Activated T-helper 1 cell treated with anti-CD3 and anti-CD28 coated beads, Interleukin-12 subunit alpha, Interleukin-12 subunit beta, Interleukin-2, Interleukin-4 antibody, amounts not matched to agents 30 ng/mL and 10 ng/mL and 1 ng/mL, durations not matched to agents 14 hours and 24 hours and 36 hours (primary cell): ENCODE measurements at regions not wholly inside any gene's neighbourhood (a gene's known extent, or its start where the extent isn't known, plus 50 kb on each side); places are given as distances from the start of the nearest gene placed in this dataset.
"Not testable (repeated sequence)": the region's sequence is repeated elsewhere in the genome, so short reads cannot be mapped to it uniquely, and the experiment has no call there.

Source experiments
- DNase-seq: peaks from one replicate; pipeline ENCODE4 v3.0.0; 2021; ENCODE audit warnings: low spot score
- H3K27ac Mint-ChIP-seq: one replicate; pipeline ENCODE4 v1.8.0; 2021; ENCODE audit warnings: mild to moderate bottlenecking, mixed read lengths
- H3K27me3 Mint-ChIP-seq: one replicate; pipeline ENCODE4 v1.8.0; 2022; ENCODE audit warnings: mild to moderate bottlenecking, moderate library complexity, mixed read lengths; ENCODE audit not compliant: insufficient read depth
- H3K36me3 Mint-ChIP-seq: one replicate; pipeline ENCODE4 v1.8.0; 2021; ENCODE audit warnings: low read depth, mixed read lengths
- H3K4me1 Mint-ChIP-seq: one replicate; pipeline ENCODE4 v1.8.0; 2021; ENCODE audit warnings: low read depth, mixed read lengths
- H3K4me3 Mint-ChIP-seq: one replicate; pipeline ENCODE4 v1.8.0; 2021; ENCODE audit warnings: mild to moderate bottlenecking, moderate library complexity, mixed read lengths
- H3K9me3 Mint-ChIP-seq: one replicate; pipeline ENCODE4 v1.8.0; 2021; ENCODE audit warnings: mixed read lengths
- intact Hi-C: fragments of 100-400 bp; cut with micrococcal nuclease; formaldehyde crosslinking; loops from one replicate; pipeline ENCODE4 v1.15.1; 2024

GRCh38 chr14:105738638-105739037, 212.3 kb downstream of the TMEM121 start:
- Mint-ChIP-seq H3K4me1 (no peaks in the 10 kb centered on the region), H3K9me3 (no peaks in the 10 kb centered on the region), H3K4me3 (no peak overlapping the region), H3K27ac (no peak overlapping the region), H3K36me3 (no peaks in the 10 kb centered on the region), H3K27me3 (no peaks in the 10 kb centered on the region)
- no peak for DNase-seq
- intact Hi-C loops: no loop called here

- H3K36me3 Mint-ChIP-seq: no peaks in the 10 kb centered on the region
- intact Hi-C loops: no loop called here
- H3K4me1 Mint-ChIP-seq: no peaks in the 10 kb centered on the region
- no peaks in the 10 kb centered on the region for H3K27me3 Mint-ChIP-seq
- no peaks in the 10 kb centered on the region for H3K9me3 Mint-ChIP-seq
- no peak overlapping the region for H3K4me3 Mint-ChIP-seq
- no peak for DNase-seq
- H3K27ac Mint-ChIP-seq: no peak overlapping the region
Observed at GRCh38 chr14:105739331-105740102, 213.1 kb downstream of the TMEM121 start.

GRCh38 chr14:105740272-105740671, 213.9 kb downstream of the TMEM121 start:
- H3K4me3 Mint-ChIP-seq, H3K36me3 Mint-ChIP-seq, H3K9me3 Mint-ChIP-seq, intact Hi-C loops, DNase-seq, H3K27ac Mint-ChIP-seq, H3K27me3 Mint-ChIP-seq, H3K4me1 Mint-ChIP-seq: not testable (repeated sequence)

GRCh38 chr14:105740961-105741360, 214.6 kb downstream of the TMEM121 start:
- H3K9me3 Mint-ChIP-seq, DNase-seq, intact Hi-C loops, H3K4me3 Mint-ChIP-seq, H3K4me1 Mint-ChIP-seq, H3K27me3 Mint-ChIP-seq, H3K36me3 Mint-ChIP-seq, H3K27ac Mint-ChIP-seq: not testable (repeated sequence)

GRCh38 chr14:105741707-105742530, 215.5 kb downstream of the TMEM121 start:
- H3K27me3 Mint-ChIP-seq, H3K4me3 Mint-ChIP-seq, DNase-seq, H3K4me1 Mint-ChIP-seq, H3K27ac Mint-ChIP-seq, H3K9me3 Mint-ChIP-seq, intact Hi-C loops, H3K36me3 Mint-ChIP-seq: not testable (repeated sequence)

GRCh38 chr14:105742531-105742848, 216.1 kb downstream of the TMEM121 start:
- no peaks in the 10 kb centered on the region for H3K9me3 Mint-ChIP-seq
- intact Hi-C loops: no loop called here
- no peak for DNase-seq
- no peaks in the 10 kb centered on the region for H3K36me3 Mint-ChIP-seq
- H3K27me3 Mint-ChIP-seq: no peaks in the 10 kb centered on the region
- no peaks in the 10 kb centered on the region for H3K4me1 Mint-ChIP-seq
- no peak overlapping the region for H3K4me3 Mint-ChIP-seq
- no peak overlapping the region for H3K27ac Mint-ChIP-seq

GRCh38 chr14:105742904-105743701, 216.7 kb downstream of the TMEM121 start:
- H3K27me3 Mint-ChIP-seq, H3K4me3 Mint-ChIP-seq, DNase-seq, H3K27ac Mint-ChIP-seq, H3K36me3 Mint-ChIP-seq, H3K4me1 Mint-ChIP-seq, intact Hi-C loops, H3K9me3 Mint-ChIP-seq: not testable (repeated sequence)

GRCh38 chr14:105744213-105744787, 217.9 kb downstream of the TMEM121 start:
- DNase-seq, H3K36me3 Mint-ChIP-seq, intact Hi-C loops, H3K4me3 Mint-ChIP-seq, H3K27me3 Mint-ChIP-seq, H3K4me1 Mint-ChIP-seq, H3K9me3 Mint-ChIP-seq, H3K27ac Mint-ChIP-seq: not testable (repeated sequence)

GRCh38 chr14:105745433-105746123, 219.2 kb downstream of the TMEM121 start:
- Mint-ChIP-seq H3K36me3 (no peaks in the 10 kb centered on the region), H3K27ac (no peak overlapping the region), H3K27me3 (no peaks in the 10 kb centered on the region), H3K4me3 (no peak overlapping the region), H3K4me1 (no peaks in the 10 kb centered on the region), H3K9me3 (no peaks in the 10 kb centered on the region)
- no peak for DNase-seq
- intact Hi-C loops: no loop called here

- intact Hi-C loops: no loop called here
- Mint-ChIP-seq H3K4me1 (no peaks in the 10 kb centered on the region), H3K27me3 (no peaks in the 10 kb centered on the region), H3K4me3 (no peak overlapping the region), H3K9me3 (no peaks in the 10 kb centered on the region), H3K27ac (no peak overlapping the region), H3K36me3 (no peaks in the 10 kb centered on the region)
- DNase-seq: no peak
Observed at GRCh38 chr14:105746124-105746514, 219.7 kb downstream of the TMEM121 start.

- not testable (repeated sequence) for DNase-seq
Observed at GRCh38 chr14:105746800-105747502, 220.6 kb downstream of the TMEM121 start.

More at GRCh38 chr14:105746800-105747502, 220.6 kb downstream of the TMEM121 start:
- H3K4me1 Mint-ChIP-seq, intact Hi-C loops, H3K36me3 Mint-ChIP-seq, H3K27me3 Mint-ChIP-seq, H3K27ac Mint-ChIP-seq, H3K4me3 Mint-ChIP-seq, H3K9me3 Mint-ChIP-seq: not testable (repeated sequence)
